A549 (cell line): ENCODE measurements at regions not wholly inside any gene's neighbourhood (a gene's known extent, or its start where the extent isn't known, plus 50 kb on each side); places are given as distances from the start of the nearest gene placed in this dataset.

Experiments used
- ATAC-seq, 2 experiments: fragments of 200-7000 bp in 1 of 2; fragments of >200 bp in 1 of 2; cut with Nextera tagmentation in 1 of 2; cut with Tn5 transposase in 1 of 2; 3 replicates each; pipeline versions ENCODE4 v1.8.0 to v1.9.1; 2018 to 2020; ENCODE audit warnings: mild to moderate bottlenecking in 1 of 2, moderate library complexity in 1 of 2
- CTCF ChIA-PET: fragments of 300-600 bp; sonication (Branson Sonifier 250); formaldehyde crosslinking; extraction: SDS; loops from one replicate; lab custom pipeline; 2021; ENCODE audit warnings: antibody characterized with exemption, inconsistent platforms; lab: Yijun Ruan, JAX
- POLR2A ChIA-PET: fragments of 350-600 bp; formaldehyde crosslinking; extraction: SDS; loops from one replicate; lab custom pipeline; 2021; ENCODE audit warnings: antibody characterized with exemption, inconsistent platforms; lab: Yijun Ruan, JAX
- DNase-seq, 2 experiments: peaks; one replicate each; pipeline versions ENCODE4 v3.0.0 to v3.0.0-alpha.2; 2011 to 2016; ENCODE audit warnings: low read depth in 1 of 2, low spot score in 1 of 2
- FAIRE-seq: peaks from 2 replicates; lab custom pipeline; 2011; peaks lifted over from hg19 to GRCh38; lab: Jason Lieb, UNC
- H3K27ac ChIP-seq, 2 experiments: fragments of >200 bp; sonication (Bioruptor Twin); formaldehyde crosslinking; 3 replicates each; pipeline ENCODE4 v1.5.1; 2016 to 2017
- H3K4me1 ChIP-seq: fragments of >200 bp; sonication (Bioruptor Twin); formaldehyde crosslinking; 3 replicates; pipeline ENCODE4 v1.6.1; 2016
- H3K4me2 ChIP-seq: fragments of >200 bp; sonication (Bioruptor Twin); formaldehyde crosslinking; 3 replicates; pipeline ENCODE4 v1.6.1; 2016
- H3K4me3 ChIP-seq: fragments of >200 bp; sonication (Bioruptor Twin); formaldehyde crosslinking; 3 replicates; pipeline ENCODE4 v1.5.1; 2016
- H3K9me3 ChIP-seq: fragments of >200 bp; sonication (Bioruptor Twin); formaldehyde crosslinking; 3 replicates; pipeline ENCODE4 v1.6.1; 2016
- ATOH8 ChIP-seq: fragments of 250-450 bp; sonication (Bioruptor Pico); IDR thresholded peaks from 2 replicates; pipeline ENCODE4 v1.5.0; 2020; ENCODE audit warnings: low read depth, mild to moderate bottlenecking, moderate library complexity
- BHLHE40 ChIP-seq: IDR thresholded peaks from 2 replicates; pipeline ENCODE4 v1.6.1; 2012; ENCODE audit warnings: low read depth, low read length, inconsistent platforms
- CHD2 ChIP-seq: fragments of 150-350 bp; IDR thresholded peaks from 2 replicates; pipeline ENCODE4 v1.6.1; 2014; ENCODE audit warnings: low read length; ENCODE audit not compliant: partially characterized antibody
- CHD4 ChIP-seq: fragments of 200-600 bp; sonication (generic); IDR thresholded peaks from 2 replicates; pipeline ENCODE4 v1.6.1; 2016; ENCODE audit warnings: antibody characterized with exemption, mild to moderate bottlenecking, borderline replicate concordance
- E2F6 ChIP-seq: IDR thresholded peaks from 2 replicates; pipeline ENCODE4 v1.6.1; 2012; ENCODE audit warnings: low read depth, borderline replicate concordance
- EHMT2 ChIP-seq: fragments of 200-600 bp; sonication (generic); IDR thresholded peaks from 2 replicates; pipeline ENCODE4 v1.6.1; 2016; ENCODE audit warnings: antibody characterized with exemption, low read depth, mild to moderate bottlenecking, moderate library complexity
- ELK1 ChIP-seq: fragments of 150-350 bp; IDR thresholded peaks from 2 replicates; pipeline ENCODE4 v1.6.1; 2014; ENCODE audit warnings: low read depth, mild to moderate bottlenecking, low read length
- GATA3 ChIP-seq: IDR thresholded peaks from 2 replicates; pipeline ENCODE4 v1.6.1; 2012; ENCODE audit warnings: borderline replicate concordance
- HDAC2 ChIP-seq: fragments of 200-600 bp; sonication (generic); IDR thresholded peaks from 2 replicates; pipeline ENCODE4 v1.6.1; 2016
- HMGXB4 ChIP-seq: fragments of 250-450 bp; sonication (Bioruptor Pico); IDR thresholded peaks from 2 replicates; pipeline ENCODE4 v1.5.0; 2021; ENCODE audit warnings: mild to moderate bottlenecking, moderate library complexity, borderline replicate concordance
- NFE2L2 ChIP-seq: fragments of 150-350 bp; conservative IDR thresholded peaks from 2 replicates; pipeline ENCODE4 v1.6.1; 2014; ENCODE audit warnings: low read length
- PBX3 ChIP-seq: IDR thresholded peaks from 2 replicates; pipeline ENCODE4 v1.6.1; 2012
- PHF8 ChIP-seq: fragments of 200-600 bp; sonication (generic); IDR thresholded peaks from 2 replicates; pipeline ENCODE4 v1.6.1; 2016; ENCODE audit warnings: low read depth, mild to moderate bottlenecking, antibody characterized with exemption, moderate library complexity, borderline replicate concordance
- RAD21 ChIP-seq, 2 experiments: fragments of >200 bp in 1 of 2; sonication (Bioruptor Twin) in 1 of 2; formaldehyde crosslinking in 1 of 2; IDR thresholded peaks in 1 of 2; conservative IDR thresholded peaks in 1 of 2; 2 replicates in 1 of 2; 3 replicates in 1 of 2; pipeline ENCODE4 v1.6.1; 2012 to 2018; ENCODE audit warnings: inconsistent platforms in 1 of 2
- REST ChIP-seq: fragments of 200-600 bp; sonication (generic); IDR thresholded peaks from 2 replicates; pipeline ENCODE4 v1.6.1; 2016; ENCODE audit warnings: antibody characterized with exemption, mild to moderate bottlenecking, moderate library complexity
- RFX5 ChIP-seq: fragments of 450-650 bp; IDR thresholded peaks from 2 replicates; pipeline ENCODE4 v1.7.1; 2014; ENCODE audit warnings: antibody characterized with exemption, mild to moderate bottlenecking, moderate library complexity
- SMC3 ChIP-seq: fragments of >200 bp; sonication (Bioruptor Twin); formaldehyde crosslinking; IDR thresholded peaks from 3 replicates; pipeline ENCODE4 v1.6.1; 2018; ENCODE audit warnings: inconsistent platforms
- TFCP2L1 ChIP-seq: fragments of 250-450 bp; sonication (Bioruptor Pico); IDR thresholded peaks from 2 replicates; pipeline ENCODE4 v1.5.0; 2021; ENCODE audit warnings: mild to moderate bottlenecking
- USF2 ChIP-seq: fragments of 450-650 bp; IDR thresholded peaks from 2 replicates; pipeline ENCODE4 v1.6.1; 2014; ENCODE audit warnings: antibody characterized with exemption
- ZC3H11A ChIP-seq: fragments of 450-650 bp; IDR thresholded peaks from 2 replicates; pipeline ENCODE4 v1.6.1; 2014; ENCODE audit warnings: antibody characterized with exemption, mild to moderate bottlenecking
- WGBS: methylation state at CpG from one replicate; pipeline ENCODE4 v1.1.6; 2017; ENCODE audit errors: missing lambda C conversion rate; 5-methylcytosine and 5-hydroxymethylcytosine counted together

- Histone ChIP-seq H3K27ac (no peak overlapping the region), H3K4me1 (no peaks in the 10 kb centered on the region), H3K4me3 (no peak overlapping the region), H3K4me2 (no peak overlapping the region), H3K9me3 (no peaks in the 10 kb centered on the region)
- WGBS = 38% methylated on average over 7 of the region's 7 CpGs
- ChIA-PET CTCF (no interaction called here), POLR2A (no interaction called here)
- TF ChIP-seq E2F6 = no peak
- no peak for TF ChIP-seq HDAC2
- TF ChIP-seq PBX3 = no peak
- no peak for TF ChIP-seq RFX5
- no peak for TF ChIP-seq GATA3
- no peak for TF ChIP-seq HMGXB4 (CRISPR knock-in tag)
- no peak for TF ChIP-seq CHD2
- no peak for TF ChIP-seq ZC3H11A
- TF ChIP-seq NFE2L2 = no peak
- no peak for TF ChIP-seq ATOH8
- TF ChIP-seq SMC3 = no peak
- no peak for TF ChIP-seq TFCP2L1
- no peak for TF ChIP-seq ELK1
- TF ChIP-seq REST = no peak
- no peak for TF ChIP-seq BHLHE40
- FAIRE-seq (no peak), DNase-seq (no peak), ATAC-seq (no peak)
Observed at GRCh38 chr4:180567080-180567479, 1676.1 kb upstream of the TENM3 start.

GRCh38 chr4:180571516-180572055 is 1671.6 kb upstream of the TENM3 start:
- FAIRE-seq (no peak), DNase-seq (no peak), ATAC-seq (no peak)
- no peaks in the 10 kb centered on the region for H3K4me1 ChIP-seq
- 10% methylated on average over 7 of the region's 7 CpGs for WGBS
- H3K27ac ChIP-seq = no peak overlapping the region
- POLR2A ChIA-PET = no interaction called here
- no peaks in the 10 kb centered on the region for H3K9me3 ChIP-seq
- no peak overlapping the region for H3K4me2 ChIP-seq
- no peak for TF ChIP-seq PHF8
- TF ChIP-seq USF2 = no peak
- TF ChIP-seq RAD21 (conservative IDR thresholded peaks at IDR 0.05 in 1 of 2, IDR thresholded peaks at IDR 0.05 in 1 of 2) = no peak
- no peak for TF ChIP-seq EHMT2
- no peak for TF ChIP-seq CHD4
- no peak for TF ChIP-seq CHD2
- TF ChIP-seq HMGXB4 (CRISPR knock-in tag) = no peak
- CTCF ChIA-PET = no interaction called here
- no peak overlapping the region for H3K4me3 ChIP-seq
